ENCODE measurements at regions not wholly inside any gene's neighbourhood (a gene's known extent, or its start where the extent isn't known, plus 50 kb on each side); places are given as distances from the start of the nearest gene placed in this dataset.

DNA sequence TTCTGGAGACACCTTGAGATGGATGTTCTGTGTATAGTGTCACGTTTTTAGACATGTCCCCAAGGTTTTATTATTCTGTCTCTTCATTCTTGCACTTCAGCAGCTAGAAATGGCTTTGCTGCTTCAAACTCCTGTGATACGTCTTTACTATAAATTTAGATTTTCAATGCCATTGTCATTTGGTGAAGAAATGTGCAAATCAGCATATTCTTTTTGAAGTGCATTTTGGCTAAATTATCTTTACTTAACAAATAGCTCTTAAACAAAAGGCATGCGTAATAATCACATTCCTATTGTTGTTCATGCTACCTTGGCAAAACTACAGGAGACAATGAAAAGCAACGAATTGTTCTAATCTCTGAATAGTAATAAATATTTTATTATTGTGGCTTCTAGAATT lies 502.9 kb upstream of the SYT1 start:
- TF ChIP-seq, protein P1, sequence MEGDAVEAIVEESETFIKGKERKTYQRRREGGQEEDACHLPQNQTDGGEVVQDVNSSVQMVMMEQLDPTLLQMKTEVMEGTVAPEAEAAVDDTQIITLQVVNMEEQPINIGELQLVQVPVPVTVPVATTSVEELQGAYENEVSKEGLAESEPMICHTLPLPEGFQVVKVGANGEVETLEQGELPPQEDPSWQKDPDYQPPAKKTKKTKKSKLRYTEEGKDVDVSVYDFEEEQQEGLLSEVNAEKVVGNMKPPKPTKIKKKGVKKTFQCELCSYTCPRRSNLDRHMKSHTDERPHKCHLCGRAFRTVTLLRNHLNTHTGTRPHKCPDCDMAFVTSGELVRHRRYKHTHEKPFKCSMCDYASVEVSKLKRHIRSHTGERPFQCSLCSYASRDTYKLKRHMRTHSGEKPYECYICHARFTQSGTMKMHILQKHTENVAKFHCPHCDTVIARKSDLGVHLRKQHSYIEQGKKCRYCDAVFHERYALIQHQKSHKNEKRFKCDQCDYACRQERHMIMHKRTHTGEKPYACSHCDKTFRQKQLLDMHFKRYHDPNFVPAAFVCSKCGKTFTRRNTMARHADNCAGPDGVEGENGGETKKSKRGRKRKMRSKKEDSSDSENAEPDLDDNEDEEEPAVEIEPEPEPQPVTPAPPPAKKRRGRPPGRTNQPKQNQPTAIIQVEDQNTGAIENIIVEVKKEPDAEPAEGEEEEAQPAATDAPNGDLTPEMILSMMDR (IDR thresholded peaks at IDR 0.05) = no peak
- TF ChIP-seq POLR2A (IDR thresholded peaks at IDR 0.05) = no peak
